A549 (cell line): ENCODE measurements at regions not wholly inside any gene's neighbourhood (a gene's known extent, or its start where the extent isn't known, plus 50 kb on each side); places are given as distances from the start of the nearest gene placed in this dataset.

Experiments used
- ATAC-seq, 2 experiments: fragments of 200-7000 bp in 1 of 2; fragments of >200 bp in 1 of 2; cut with Nextera tagmentation in 1 of 2; cut with Tn5 transposase in 1 of 2; 3 replicates each; pipeline versions ENCODE4 v1.8.0 to v1.9.1; 2018 to 2020; ENCODE audit warnings: mild to moderate bottlenecking in 1 of 2, moderate library complexity in 1 of 2
- CTCF ChIA-PET: fragments of 300-600 bp; sonication (Branson Sonifier 250); formaldehyde crosslinking; extraction: SDS; loops from one replicate; lab custom pipeline; 2021; ENCODE audit warnings: antibody characterized with exemption, inconsistent platforms; lab: Yijun Ruan, JAX
- POLR2A ChIA-PET: fragments of 350-600 bp; formaldehyde crosslinking; extraction: SDS; loops from one replicate; lab custom pipeline; 2021; ENCODE audit warnings: antibody characterized with exemption, inconsistent platforms; lab: Yijun Ruan, JAX
- DNase-seq, 2 experiments: peaks; one replicate each; pipeline versions ENCODE4 v3.0.0 to v3.0.0-alpha.2; 2011 to 2016; ENCODE audit warnings: low read depth in 1 of 2, low spot score in 1 of 2
- FAIRE-seq: peaks from 2 replicates; lab custom pipeline; 2011; peaks lifted over from hg19 to GRCh38; lab: Jason Lieb, UNC
- H3K27ac ChIP-seq, 2 experiments: fragments of >200 bp; sonication (Bioruptor Twin); formaldehyde crosslinking; 3 replicates each; pipeline ENCODE4 v1.5.1; 2016 to 2017
- H3K4me1 ChIP-seq: fragments of >200 bp; sonication (Bioruptor Twin); formaldehyde crosslinking; 3 replicates; pipeline ENCODE4 v1.6.1; 2016
- H3K4me2 ChIP-seq: fragments of >200 bp; sonication (Bioruptor Twin); formaldehyde crosslinking; 3 replicates; pipeline ENCODE4 v1.6.1; 2016
- H3K4me3 ChIP-seq: fragments of >200 bp; sonication (Bioruptor Twin); formaldehyde crosslinking; 3 replicates; pipeline ENCODE4 v1.5.1; 2016
- H3K9me3 ChIP-seq: fragments of >200 bp; sonication (Bioruptor Twin); formaldehyde crosslinking; 3 replicates; pipeline ENCODE4 v1.6.1; 2016
- CBX2 ChIP-seq: fragments of 200-600 bp; sonication (generic); IDR thresholded peaks from 2 replicates; pipeline ENCODE4 v1.6.1; 2016; ENCODE audit warnings: low read depth, mild to moderate bottlenecking, borderline replicate concordance
- CBX8 ChIP-seq: fragments of 200-600 bp; sonication (generic); IDR thresholded peaks from 2 replicates; pipeline ENCODE4 v1.6.1; 2016
- CEBPB ChIP-seq, 2 experiments: fragments of >200 bp in 1 of 2; sonication (Bioruptor Twin) in 1 of 2; formaldehyde crosslinking in 1 of 2; IDR thresholded peaks; 2 replicates each; pipeline ENCODE4 v1.6.1; 2012 to 2016
- EHMT2 ChIP-seq: fragments of 200-600 bp; sonication (generic); IDR thresholded peaks from 2 replicates; pipeline ENCODE4 v1.6.1; 2016; ENCODE audit warnings: antibody characterized with exemption, low read depth, mild to moderate bottlenecking, moderate library complexity
- EP300 ChIP-seq, 2 experiments: fragments of >200 bp; sonication (Bioruptor Twin); formaldehyde crosslinking; IDR thresholded peaks; 2 replicates in 1 of 2; 3 replicates in 1 of 2; pipeline ENCODE4 v1.6.1; 2016 to 2017
- FOSL2 ChIP-seq, 2 experiments: fragments of 450-650 bp in 1 of 2; fragments of >200 bp in 1 of 2; sonication (Bioruptor Twin) in 1 of 2; formaldehyde crosslinking; IDR thresholded peaks; 2 replicates each; pipeline versions ENCODE4 v1.5.0 to v1.6.1; 2016 to 2020; ENCODE audit warnings: mild to moderate bottlenecking in 1 of 2, moderate library complexity in 1 of 2
- FOXS1 ChIP-seq: fragments of 250-450 bp; sonication (Bioruptor Pico); IDR thresholded peaks from 2 replicates; pipeline ENCODE4 v1.5.0; 2020; ENCODE audit warnings: mild to moderate bottlenecking, moderate library complexity
- GATA3 ChIP-seq: IDR thresholded peaks from 2 replicates; pipeline ENCODE4 v1.6.1; 2012; ENCODE audit warnings: borderline replicate concordance
- HOXB13 ChIP-seq: fragments of 250-450 bp; sonication (Bioruptor Pico); IDR thresholded peaks from 2 replicates; pipeline ENCODE4 v1.5.0; 2020; ENCODE audit warnings: low read depth, mild to moderate bottlenecking, moderate library complexity
- HOXB5 ChIP-seq: fragments of 250-450 bp; sonication (Bioruptor Pico); IDR thresholded peaks from 2 replicates; pipeline ENCODE4 v1.5.0; 2020; ENCODE audit warnings: mild to moderate bottlenecking, moderate library complexity
- KDM5A ChIP-seq: fragments of 200-600 bp; sonication (generic); IDR thresholded peaks from 2 replicates; pipeline ENCODE4 v1.6.1; 2016; ENCODE audit warnings: antibody characterized with exemption, mild to moderate bottlenecking
- NPAS2 ChIP-seq: fragments of 250-450 bp; sonication (Bioruptor Pico); IDR thresholded peaks from 2 replicates; pipeline ENCODE4 v1.8.0; 2022; ENCODE audit warnings: mild to moderate bottlenecking, moderate library complexity, borderline replicate concordance
- PHF8 ChIP-seq: fragments of 200-600 bp; sonication (generic); IDR thresholded peaks from 2 replicates; pipeline ENCODE4 v1.6.1; 2016; ENCODE audit warnings: low read depth, mild to moderate bottlenecking, antibody characterized with exemption, moderate library complexity, borderline replicate concordance
- POLR2AphosphoS2 ChIP-seq: conservative IDR thresholded peaks from 2 replicates; pipeline ENCODE4 v1.6.1; 2012; ENCODE audit warnings: low read length, improper control_type of control experiment, inconsistent platforms
- RAD21 ChIP-seq, 2 experiments: fragments of >200 bp in 1 of 2; sonication (Bioruptor Twin) in 1 of 2; formaldehyde crosslinking in 1 of 2; IDR thresholded peaks in 1 of 2; conservative IDR thresholded peaks in 1 of 2; 2 replicates in 1 of 2; 3 replicates in 1 of 2; pipeline ENCODE4 v1.6.1; 2012 to 2018; ENCODE audit warnings: inconsistent platforms in 1 of 2
- REST ChIP-seq: fragments of 200-600 bp; sonication (generic); IDR thresholded peaks from 2 replicates; pipeline ENCODE4 v1.6.1; 2016; ENCODE audit warnings: antibody characterized with exemption, mild to moderate bottlenecking, moderate library complexity
- RNF2 ChIP-seq: fragments of 200-600 bp; sonication (generic); IDR thresholded peaks from 2 replicates; pipeline ENCODE4 v1.6.1; 2016; ENCODE audit warnings: low read depth, mild to moderate bottlenecking, antibody characterized with exemption, moderate library complexity, borderline replicate concordance
- SMC3 ChIP-seq: fragments of >200 bp; sonication (Bioruptor Twin); formaldehyde crosslinking; IDR thresholded peaks from 3 replicates; pipeline ENCODE4 v1.6.1; 2018; ENCODE audit warnings: inconsistent platforms
- TFCP2L1 ChIP-seq: fragments of 250-450 bp; sonication (Bioruptor Pico); IDR thresholded peaks from 2 replicates; pipeline ENCODE4 v1.5.0; 2021; ENCODE audit warnings: mild to moderate bottlenecking
- TP53 ChIP-seq: fragments of 250-450 bp; sonication (Bioruptor Pico); IDR thresholded peaks from 2 replicates; pipeline ENCODE4 v1.5.0; 2021; ENCODE audit warnings: mild to moderate bottlenecking, moderate library complexity
- ZC3H11A ChIP-seq: fragments of 450-650 bp; IDR thresholded peaks from 2 replicates; pipeline ENCODE4 v1.6.1; 2014; ENCODE audit warnings: antibody characterized with exemption, mild to moderate bottlenecking
- ZFP36 ChIP-seq: fragments of 450-650 bp; IDR thresholded peaks from 2 replicates; pipeline ENCODE4 v1.6.1; 2014; ENCODE audit warnings: borderline replicate concordance; ENCODE audit not compliant: partially characterized antibody
- ZNF302 ChIP-seq: fragments of 250-450 bp; sonication (Bioruptor Pico); IDR thresholded peaks from 2 replicates; pipeline ENCODE4 v1.9.0; 2021; ENCODE audit warnings: inconsistent platforms, mild to moderate bottlenecking, moderate library complexity
- ZSCAN20 ChIP-seq: fragments of 250-450 bp; sonication (Bioruptor Pico); IDR thresholded peaks from 2 replicates; pipeline ENCODE4 v1.8.0; 2022; ENCODE audit warnings: mild to moderate bottlenecking, moderate library complexity
- WGBS: methylation state at CpG from one replicate; pipeline ENCODE4 v1.1.6; 2017; ENCODE audit errors: missing lambda C conversion rate; 5-methylcytosine and 5-hydroxymethylcytosine counted together

- WGBS = 23% methylated on average over 4 of the region's 4 CpGs
- no peaks in the 10 kb centered on the region for H3K4me1 ChIP-seq
- no peak for TF ChIP-seq CBX2
- TF ChIP-seq FOXS1 (CRISPR knock-in tag) = no peak
- no peak for TF ChIP-seq REST
- no peak for TF ChIP-seq EP300 (IDR thresholded peaks at IDR 0.05)
- TF ChIP-seq HOXB5 (CRISPR knock-in tag) = no peak
- TF ChIP-seq ZSCAN20 (CRISPR knock-in tag) = no peak
- TF ChIP-seq RNF2 = no peak
- TF ChIP-seq HOXB13 (CRISPR knock-in tag) = no peak
- TF ChIP-seq POLR2AphosphoS2 = no peak
- TF ChIP-seq KDM5A = no peak
- CTCF ChIA-PET = no interaction called here
- no peak for DNase-seq
- no peak for FAIRE-seq
- H3K9me3 ChIP-seq = no peaks in the 10 kb centered on the region
- no peak overlapping the region for H3K27ac ChIP-seq
- H3K4me3 ChIP-seq = no peak overlapping the region
- no peak overlapping the region for H3K4me2 ChIP-seq
- POLR2A ChIA-PET = no interaction called here
- ATAC-seq = no peak
These were observed 219.3 kb upstream of the LDB2 start for GRCh38 chr4:17117746-17118145.

- FAIRE-seq (no peak), DNase-seq (no peak), ATAC-seq (no peak)
- H3K27ac ChIP-seq = no peak overlapping the region
- ChIA-PET POLR2A (no interaction called here), CTCF (no interaction called here)
- WGBS = 2% methylated on average over 5 of the region's 5 CpGs
- no peak overlapping the region for H3K4me3 ChIP-seq
- H3K9me3 ChIP-seq = no peaks in the 10 kb centered on the region
- no peak overlapping the region for H3K4me2 ChIP-seq
- TF ChIP-seq ZFP36 = no peak
- TF ChIP-seq ZNF302 (CRISPR knock-in tag) = no peak
- no peak for TF ChIP-seq PHF8
- TF ChIP-seq HOXB5 (CRISPR knock-in tag) = no peak
- no peak for TF ChIP-seq NPAS2 (CRISPR knock-in tag)
- TF ChIP-seq POLR2AphosphoS2 = no peak
- TF ChIP-seq ZC3H11A = no peak
- no peak for TF ChIP-seq CBX8
- TF ChIP-seq TFCP2L1 = no peak
- no peak for TF ChIP-seq HOXB13 (CRISPR knock-in tag)
- TF ChIP-seq CEBPB (IDR thresholded peaks at IDR 0.05) = no peak
- no peak for TF ChIP-seq GATA3
- no peaks in the 10 kb centered on the region for H3K4me1 ChIP-seq
These were observed 217.1 kb upstream of the LDB2 start for GRCh38 chr4:17115583-17115982.

GRCh38 chr4:17112292-17112659 is 213.8 kb upstream of the LDB2 start:
- POLR2A ChIA-PET = no interaction called here
- no peaks in the 10 kb centered on the region for H3K4me1 ChIP-seq
- FAIRE-seq = no peak
- no peak overlapping the region for H3K27ac ChIP-seq
- 2% methylated on average over 4 of the region's 4 CpGs for WGBS
- H3K9me3 ChIP-seq = no peaks in the 10 kb centered on the region
- DNase-seq = no peak
- TF ChIP-seq SMC3 (no peak), EHMT2 (no peak), FOSL2 (IDR thresholded peaks at IDR 0.05) (no peak), FOSL2 (CRISPR knock-in tag; IDR thresholded peaks at IDR 0.05) (no peak), RAD21 (conservative IDR thresholded peaks at IDR 0.05 in 1 of 2, IDR thresholded peaks at IDR 0.05 in 1 of 2) (peak in 1 of 2 experiments; percentile 4; a peak in 1 of 5 replicates), TP53 (CRISPR knock-in tag) (no peak), POLR2AphosphoS2 (no peak)
- TF ChIP-seq, all 56 proteins: peak for 1
- CTCF ChIA-PET = interaction anchor here (0.7 kb wide), 1 partner anchor 299 kb away, joined by 3 read pairs; no protein-coding TSS in a partner anchor
- ATAC-seq = no peak
- Histone ChIP-seq H3K4me3 (no peak overlapping the region), H3K4me2 (no peak overlapping the region)
